HG03103 (cell line): ENCODE measurements at regions not wholly inside any gene's neighbourhood (a gene's known extent, or its start where the extent isn't known, plus 50 kb on each side); places are given as distances from the start of the nearest gene placed in this dataset.
A peak's percentile ranks its signal among the peaks of the same experiment; 100 is the strongest.
"Not testable (repeated sequence)": the region's sequence is repeated elsewhere in the genome, so short reads cannot be mapped to it uniquely, and the experiment has no call there.

Experiments
- ATAC-seq: cut with Tn5 transposase; IDR thresholded peaks from one replicate; pipeline ENCODE4 v1.9.1; 2021; ENCODE audit warnings: low read depth; ENCODE audit not compliant: unreplicated experiment

- ATAC-seq = not testable (repeated sequence)
Observed at GRCh38 chr6:153442749-153443148, 311.7 kb upstream of the RGS17 start.

GRCh38 chr6:153442096-153442495 lies 311.0 kb upstream of the RGS17 start:
- no peak for ATAC-seq

DNA sequence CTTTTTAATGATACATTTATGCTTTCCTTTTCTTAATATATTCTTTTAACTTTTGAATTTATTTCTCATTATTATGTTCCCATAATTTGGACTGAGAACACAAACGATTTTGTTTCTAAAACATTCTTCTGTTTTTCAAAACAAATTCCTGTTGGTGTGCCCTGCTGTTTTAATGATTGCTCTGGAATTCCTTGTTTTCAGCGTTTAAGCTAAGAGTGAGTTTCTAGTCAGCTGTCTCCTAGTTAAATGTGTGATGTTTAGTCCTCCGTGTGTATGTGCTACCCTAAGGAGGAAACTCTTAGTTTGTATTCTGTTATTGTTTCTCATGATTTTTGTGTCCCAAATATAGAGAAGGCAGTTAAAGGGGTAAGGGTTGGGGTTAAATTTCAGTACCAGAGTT lies 306.1 kb upstream of the RGS17 start:
- ATAC-seq = no peak

DNA sequence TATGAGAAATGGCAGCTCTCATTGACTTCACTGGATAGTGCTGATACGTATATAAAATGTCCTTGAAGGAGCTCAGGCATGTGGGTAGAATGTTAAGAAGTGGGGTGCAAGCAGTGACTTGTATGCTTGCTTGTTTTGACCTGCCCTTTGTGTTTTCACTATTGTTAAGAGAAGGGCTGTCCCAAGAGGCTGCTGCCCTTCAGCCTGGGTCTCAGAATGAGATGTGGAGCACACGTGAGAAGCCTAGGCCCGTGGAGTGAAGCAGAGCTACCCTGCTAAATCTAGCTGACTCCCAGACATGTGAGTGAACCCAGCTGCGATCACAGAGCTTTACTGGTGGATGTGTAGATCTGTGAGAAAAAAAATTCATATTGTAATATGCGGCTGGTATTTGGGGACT lies 305.3 kb upstream of the RGS17 start:
- no peak for ATAC-seq

GRCh38 chr6:153435787-153436186 lies 304.7 kb upstream of the RGS17 start:
- no peak for ATAC-seq

DNA sequence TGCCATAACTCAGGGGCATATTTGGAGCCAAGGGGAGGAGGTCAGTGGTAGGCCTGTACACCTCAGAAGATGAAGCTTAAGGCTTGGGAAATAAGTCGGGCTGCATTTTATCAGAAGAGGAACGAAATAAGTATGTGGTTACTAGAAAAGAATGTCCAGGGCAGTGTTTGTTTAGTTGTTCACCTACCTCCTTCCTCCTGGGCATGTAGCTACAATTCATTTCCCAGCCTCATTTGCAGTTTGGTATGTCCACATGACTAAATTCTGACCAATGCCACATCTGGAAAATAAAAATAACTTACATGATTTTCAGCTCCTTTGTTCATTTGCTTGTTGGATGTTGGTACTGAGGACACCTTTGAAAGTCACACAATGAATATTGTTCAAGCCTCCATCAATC lies 294.5 kb upstream of the RGS17 start:
- no peak for ATAC-seq

- ATAC-seq = no peak
Observed at GRCh38 chr6:153424719-153425400, 293.8 kb upstream of the RGS17 start.

DNA sequence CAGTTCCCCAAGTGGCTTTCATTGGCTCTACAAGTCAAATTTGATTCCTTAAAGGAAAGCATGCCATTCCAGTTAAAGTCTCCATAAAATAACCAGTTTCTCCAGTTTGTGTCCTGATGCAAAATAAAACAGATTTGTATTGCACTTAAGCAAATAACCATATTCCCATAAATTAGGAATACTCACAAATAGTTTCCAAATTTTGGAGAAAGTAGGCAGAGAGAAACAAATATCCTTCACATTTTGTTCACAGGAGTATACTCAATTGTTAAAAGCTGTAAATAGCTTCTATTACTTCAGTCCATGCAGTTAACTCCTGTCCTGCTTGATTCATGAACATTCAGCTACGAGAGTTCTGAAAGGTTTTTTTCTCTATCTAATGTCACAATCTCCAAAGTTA lies 281.4 kb upstream of the RGS17 start:
- no peak for ATAC-seq

DNA sequence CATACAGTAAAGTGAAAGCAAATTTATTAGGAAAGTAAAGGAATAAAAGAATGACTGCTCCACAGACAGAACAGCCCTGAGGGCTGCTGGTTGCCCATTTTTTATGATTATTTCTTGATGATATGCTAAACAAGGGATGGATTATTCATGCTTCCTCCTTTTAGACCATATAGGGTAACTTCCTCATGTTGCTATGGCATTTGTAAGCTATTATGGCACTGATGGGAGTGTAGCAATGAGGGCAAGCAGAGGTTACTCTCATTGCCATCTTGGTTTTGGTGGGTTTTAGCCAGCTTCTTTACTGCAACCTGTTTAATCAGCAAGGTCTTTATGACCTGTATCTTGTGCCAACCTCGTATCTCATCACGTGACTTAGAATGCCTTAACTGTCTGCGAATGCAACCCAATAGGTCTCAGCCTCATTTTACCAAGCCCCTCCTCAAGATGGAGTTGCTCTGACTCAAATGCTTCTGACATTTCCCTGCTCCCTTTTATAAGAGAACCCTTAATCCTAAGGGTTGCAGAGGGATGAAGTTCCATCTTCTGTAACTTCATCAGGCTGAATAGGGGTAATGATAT lies 280.1 kb upstream of the RGS17 start:
- ATAC-seq = no peak

GRCh38 chr6:153405931-153406330 lies 274.8 kb upstream of the RGS17 start:
- no peak for ATAC-seq

GRCh38 chr6:153401751-153402150 lies 270.7 kb upstream of the RGS17 start:
- no peak for ATAC-seq

DNA sequence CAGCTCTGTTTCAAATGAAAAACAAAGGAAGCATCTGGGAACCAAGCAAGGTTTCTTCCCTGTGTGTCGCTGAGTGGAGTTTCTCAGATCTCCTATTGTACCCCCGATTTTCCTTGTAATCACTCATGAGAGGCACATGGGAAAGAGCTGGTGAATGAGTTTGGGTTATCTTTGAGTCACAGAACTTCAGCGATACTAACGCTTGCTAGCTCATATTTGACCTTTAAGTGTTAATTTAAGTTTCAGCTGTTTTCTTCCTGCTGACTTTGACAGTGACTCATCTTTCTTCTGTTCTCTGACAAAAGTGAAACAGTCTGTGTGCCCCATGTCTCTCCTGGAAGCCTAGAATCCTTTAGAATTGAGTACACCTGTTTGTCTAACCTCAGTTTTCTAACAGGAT lies 261.1 kb upstream of the RGS17 start:
- ATAC-seq = no peak

DNA sequence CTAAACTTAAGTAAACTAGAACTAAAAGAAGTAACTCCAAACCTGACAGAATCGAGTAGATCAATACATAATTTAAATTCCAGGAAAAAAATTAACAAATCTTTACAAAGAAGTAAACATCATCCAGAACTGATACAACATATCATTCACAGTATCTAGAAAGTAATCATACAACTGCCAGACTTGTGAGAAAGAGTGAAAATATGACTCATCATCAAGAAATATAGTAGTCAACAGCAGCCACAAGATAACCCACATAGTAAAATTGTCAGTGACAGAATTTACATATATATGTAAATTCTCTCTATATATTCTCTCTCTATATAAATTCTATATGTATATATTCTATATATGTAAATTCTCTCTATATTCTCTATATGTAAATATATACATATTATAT lies 242.8 kb upstream of the RGS17 start:
- ATAC-seq = no peak

DNA sequence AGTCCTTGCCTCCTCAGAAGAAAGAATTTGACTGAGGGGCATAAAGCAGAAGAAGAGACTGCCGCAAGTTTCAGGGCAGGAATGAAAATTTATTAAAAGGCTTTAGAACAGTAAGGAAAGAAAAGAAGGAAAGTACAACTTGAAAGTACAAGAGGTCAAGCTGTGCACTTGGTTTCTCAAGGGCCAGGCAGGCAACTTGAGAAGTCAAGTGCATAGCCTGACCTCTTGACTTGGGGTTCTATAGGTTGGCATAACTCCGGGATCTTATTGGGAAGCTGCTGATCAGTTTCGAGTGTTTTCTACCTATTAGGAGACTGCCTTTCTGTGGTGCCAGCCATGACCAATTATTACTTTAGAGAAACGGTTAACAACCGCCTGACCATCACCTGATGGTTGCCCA lies 237.0 kb upstream of the RGS17 start:
- no peak for ATAC-seq

DNA sequence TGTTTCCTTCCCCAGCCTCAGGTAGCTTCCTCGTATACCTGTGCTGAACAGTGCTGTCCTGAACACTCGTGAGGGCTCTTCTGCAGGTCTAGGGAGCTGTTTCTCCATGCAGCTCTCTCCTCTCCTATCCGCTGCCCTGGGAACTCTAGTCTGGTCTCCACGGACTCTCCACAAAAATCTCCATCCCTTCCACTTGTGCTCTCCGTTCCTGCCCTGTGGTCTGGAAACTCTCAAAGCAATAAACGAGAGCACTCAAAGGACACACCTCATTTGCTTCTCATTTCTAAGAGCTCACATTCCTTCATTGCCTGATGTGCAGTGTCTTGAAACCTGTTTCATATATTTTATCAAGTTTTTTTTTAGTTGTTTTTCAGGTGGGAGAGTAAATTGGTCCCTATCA lies 235.9 kb upstream of the RGS17 start:
- ATAC-seq = no peak

- ATAC-seq = no peak
Observed at GRCh38 chr6:153357391-153357790, 226.3 kb upstream of the RGS17 start.

- no peak for ATAC-seq
Observed at GRCh38 chr6:153340568-153340967, 209.5 kb upstream of the RGS17 start.

GRCh38 chr6:153334121-153334520 lies 203.0 kb upstream of the RGS17 start:
- ATAC-seq = no peak

DNA sequence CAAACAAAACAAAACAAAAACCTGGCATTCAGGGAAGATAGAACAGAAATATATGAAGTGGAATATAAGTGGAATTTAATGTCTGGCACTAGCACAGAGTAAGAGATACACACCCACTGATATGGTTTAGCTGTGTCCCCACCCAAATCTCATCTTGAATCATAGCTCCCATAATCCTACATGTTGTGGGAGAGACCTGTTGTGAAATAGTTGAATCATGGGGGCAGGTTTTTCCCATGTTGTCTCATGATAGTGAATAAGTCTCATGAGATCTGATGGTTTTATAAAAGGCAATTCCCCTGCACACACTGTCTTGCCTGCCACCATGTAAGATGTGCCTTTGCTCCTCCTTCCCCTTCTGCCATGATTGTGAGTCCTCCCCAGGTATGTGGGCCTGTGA lies 200.1 kb upstream of the RGS17 start:
- ATAC-seq = not testable (repeated sequence)

- ATAC-seq = no peak
Observed at GRCh38 chr6:153328194-153328593, 197.1 kb upstream of the RGS17 start.

DNA sequence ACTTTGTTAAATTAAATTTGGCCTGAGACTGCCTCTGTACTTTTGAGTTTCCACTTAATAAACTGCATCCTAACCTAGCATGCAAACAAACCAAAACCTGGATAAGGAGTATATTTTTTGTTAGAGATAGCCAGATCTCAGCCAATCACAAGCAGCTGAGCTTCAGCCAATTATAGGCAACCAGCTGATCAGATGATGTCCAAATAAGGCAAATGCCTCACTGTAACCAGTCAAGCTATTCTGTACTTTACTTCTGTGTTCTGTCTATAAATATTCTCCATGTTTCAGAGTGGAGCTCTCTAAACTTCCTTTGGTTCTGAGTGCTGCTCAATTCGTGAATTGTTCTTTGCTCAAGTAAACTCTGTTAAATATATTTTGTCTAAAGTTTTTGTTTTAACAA lies 194.6 kb upstream of the RGS17 start:
- ATAC-seq = no peak

GRCh38 chr6:153312634-153313033 lies 181.6 kb upstream of the RGS17 start:
- ATAC-seq = peak; percentile 60

- ATAC-seq = no peak
Observed at GRCh38 chr6:153309651-153310050, 178.6 kb upstream of the RGS17 start.
